Kidney (tissue), 13 donors: ENCODE measurements at regions not wholly inside any gene's neighbourhood (a gene's known extent, or its start where the extent isn't known, plus 50 kb on each side); places are given as distances from the start of the nearest gene placed in this dataset.

Experiments used
- DNase-seq, 5 donors: peaks; one replicate each; pipeline ENCODE4 v3.0.0-alpha.2; 2013 to 2020
- FAIRE-seq: peaks from 2 replicates; lab custom pipeline; 2012; peaks lifted over from hg19 to GRCh38; lab: Jason Lieb, UNC
- H3K27ac ChIP-seq, 2 donors: one replicate each; pipeline ENCODE4 v1.7.0; 2013; ENCODE audit warnings: low read depth in 2 of 2, low read length in 2 of 2, inconsistent platforms in 1 of 2
- H3K27me3 ChIP-seq: one replicate; pipeline ENCODE4 v1.7.1; 2013; ENCODE audit warnings: low read length, inconsistent platforms; ENCODE audit not compliant: control insufficient read depth, insufficient read depth
- H3K36me3 ChIP-seq, 3 donors: one replicate each; pipeline versions ENCODE4 v1.7.0 to v1.7.1; 2013; ENCODE audit warnings: low read length in 3 of 3, control low read depth in 1 of 3, inconsistent platforms in 1 of 3; ENCODE audit not compliant: insufficient read depth in 3 of 3, control insufficient read depth in 2 of 3
- H3K4me1 ChIP-seq, 3 donors: one replicate each; pipeline versions ENCODE4 v1.7.0 to v1.7.1; 2013; ENCODE audit warnings: low read length in 3 of 3, inconsistent platforms in 1 of 3, low read depth in 1 of 3; ENCODE audit not compliant: control insufficient read depth in 2 of 3, insufficient read depth in 2 of 3
- H3K4me3 ChIP-seq, 3 donors: one replicate each; pipeline versions ENCODE4 v1.7.0 to v1.8.1; 2013; ENCODE audit warnings: low read length in 3 of 3, control low read depth in 1 of 3, inconsistent platforms in 1 of 3
- H3K9ac ChIP-seq, 3 donors: one replicate each; pipeline versions ENCODE4 v1.7.0 to v1.7.1; 2013; ENCODE audit warnings: low read length in 3 of 3, control low read depth in 1 of 3, inconsistent platforms in 1 of 3
- H3K9me3 ChIP-seq, 3 donors: one replicate each; pipeline versions ENCODE4 v1.7.0 to v1.7.1; 2013; ENCODE audit warnings: low read length in 3 of 3, control low read depth in 1 of 3, inconsistent platforms in 1 of 3; ENCODE audit not compliant: control insufficient read depth in 2 of 3, insufficient read depth in 1 of 3
- CTCF ChIP-seq: IDR thresholded peaks from 3 replicates; pipeline ENCODE4 v1.5.1; 2012; ENCODE audit warnings: mild to moderate bottlenecking, moderate library complexity, borderline replicate concordance; ENCODE audit not compliant: insufficient read depth; ENCODE audit errors: extremely low read depth
- intact Hi-C: fragments of 100-400 bp; cut with DNase I; formaldehyde crosslinking; loops from one replicate; pipeline ENCODE4 v1.11.1; 2022
- donor health status: control.
- donor health status: control.
- donor health status: control.
- donor health status: control.
- donor health status: control.
- donor health status: DM: yes; HTN: yes; CAD: no.
- donor health status: Normal renal cell carcinoma (clear cell type).

DNA sequence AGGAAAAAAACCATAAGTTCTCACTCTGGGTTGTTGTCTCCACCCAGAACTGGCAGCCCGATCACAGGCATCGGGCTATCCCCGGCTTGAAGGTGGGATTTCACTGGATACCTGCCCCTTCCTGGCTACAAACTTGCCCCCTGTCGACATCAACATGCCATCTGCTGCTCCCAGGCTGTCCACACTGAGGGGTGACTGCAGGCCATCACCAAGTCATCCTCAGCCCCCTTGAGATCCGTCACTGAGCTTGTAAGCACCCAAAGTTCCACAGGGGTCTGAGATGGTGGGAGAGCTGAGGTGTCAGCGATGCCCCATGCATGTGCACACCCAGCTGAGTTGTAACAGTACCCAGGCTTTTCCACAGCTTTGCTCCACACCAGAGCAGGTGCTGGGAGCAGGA, 211.0 kb downstream of the AMY1C start:
- no peak overlapping the region for H3K9ac ChIP-seq
- no peak for TF ChIP-seq CTCF
- H3K27me3 ChIP-seq: no peaks in the 10 kb centered on the region
- no peaks in the 10 kb centered on the region for H3K36me3 ChIP-seq
- DNase-seq (no peak), FAIRE-seq (no peak)
- H3K4me1 ChIP-seq: no peaks in the 10 kb centered on the region
- no peak overlapping the region for H3K4me3 ChIP-seq
- intact Hi-C loops: no loop called here
- no peak overlapping the region for H3K27ac ChIP-seq
- peaks cover 0 to 3% (median 0%) of the 10 kb centered on the region in 3 donors for H3K9me3 ChIP-seq

DNA sequence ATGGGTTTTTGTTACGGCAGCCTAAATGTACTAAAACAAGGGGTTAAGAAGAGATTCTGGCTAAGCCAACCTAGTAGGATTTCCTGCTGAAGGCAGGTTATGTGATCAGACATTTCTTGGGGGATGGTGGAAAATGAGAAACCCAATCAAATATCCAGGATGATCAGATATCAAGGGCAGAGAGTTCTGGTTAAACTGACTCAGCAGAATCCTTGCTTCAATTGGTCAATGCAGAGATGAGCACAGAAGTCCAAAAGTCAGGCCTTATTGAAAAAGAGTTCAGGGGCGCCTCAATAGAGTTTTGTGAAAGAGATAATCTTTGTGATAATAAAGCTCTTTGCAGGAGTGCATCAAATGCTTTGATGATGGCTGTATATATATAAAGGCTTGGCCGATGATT, 237.1 kb downstream of the AMY1C start:
- intact Hi-C loops: no loop called here
- Histone ChIP-seq H3K27ac (no peak overlapping the region), H3K36me3 (no peaks in the 10 kb centered on the region), H3K9ac (no peak overlapping the region), H3K4me1 (no peaks in the 10 kb centered on the region), H3K27me3 (no peaks in the 10 kb centered on the region), H3K9me3 (no peaks in the 10 kb centered on the region), H3K4me3 (no peak overlapping the region)
- FAIRE-seq (no peak), DNase-seq (no peak)
- no peak for TF ChIP-seq CTCF

GRCh38 chr1:103997631-103998030, 247.9 kb downstream of the AMY1C start:
- H3K27me3 ChIP-seq: no peaks in the 10 kb centered on the region
- DNase-seq: no peak
- H3K4me1 ChIP-seq: no peaks in the 10 kb centered on the region
- FAIRE-seq: no peak
- no peak for TF ChIP-seq CTCF
- H3K36me3 ChIP-seq: no peaks in the 10 kb centered on the region
- H3K27ac ChIP-seq: no peak overlapping the region
- no peak overlapping the region for H3K9ac ChIP-seq
- no peak overlapping the region for H3K4me3 ChIP-seq
- intact Hi-C loops: no loop called here
- H3K9me3 ChIP-seq: no peaks in the 10 kb centered on the region
